Brain pericyte (primary cell): ENCODE measurements at regions not wholly inside any gene's neighbourhood (a gene's known extent, or its start where the extent isn't known, plus 50 kb on each side); places are given as distances from the start of the nearest gene placed in this dataset.

ENCODE experiments used
- DNase-seq: peaks from one replicate; pipeline ENCODE4 v3.0.0-alpha.2; 2012; ENCODE audit warnings: low read depth, low spot score

DNA sequence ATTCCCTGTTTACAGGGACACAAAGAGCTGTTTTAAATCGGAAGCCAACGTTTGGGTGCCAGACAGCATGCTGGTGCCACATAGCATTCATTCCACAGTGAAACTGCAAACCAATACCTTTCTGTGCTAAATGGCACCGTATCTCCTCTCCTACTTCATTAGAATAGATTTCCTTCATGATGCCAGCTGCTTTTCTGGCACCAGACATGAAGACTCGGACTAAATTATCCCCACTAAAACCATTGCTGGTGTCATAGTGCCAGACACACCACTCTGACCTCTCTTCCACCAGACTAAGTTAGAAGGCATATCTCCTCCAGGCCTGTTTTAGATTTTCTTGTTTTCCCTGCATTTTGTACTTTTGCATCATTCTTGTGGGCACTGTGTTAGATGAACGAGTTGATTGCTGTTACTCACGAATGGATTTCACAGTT lies 155.1 kb downstream of the ETV1 start:
- DNase-seq = no peak

DNA sequence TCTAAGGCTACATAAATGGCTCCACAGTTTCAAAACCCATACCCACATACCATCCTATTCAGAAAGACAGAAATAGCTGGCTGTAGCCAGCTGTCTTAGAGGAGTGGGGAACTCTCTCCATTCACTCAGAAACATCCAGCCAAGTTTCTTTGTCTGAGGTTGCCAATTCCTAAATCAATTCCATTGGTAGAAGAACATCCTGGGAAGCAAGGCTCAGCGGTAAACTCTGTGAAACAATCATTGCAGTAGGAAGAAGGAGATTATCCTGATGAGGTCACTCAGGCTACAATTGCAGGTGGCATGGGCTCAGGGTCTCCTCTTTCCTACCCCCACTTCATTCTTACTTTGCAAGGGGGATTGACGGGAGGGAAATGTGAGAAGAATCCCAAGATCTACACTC lies 154.0 kb downstream of the ETV1 start:
- DNase-seq = no peak

DNA sequence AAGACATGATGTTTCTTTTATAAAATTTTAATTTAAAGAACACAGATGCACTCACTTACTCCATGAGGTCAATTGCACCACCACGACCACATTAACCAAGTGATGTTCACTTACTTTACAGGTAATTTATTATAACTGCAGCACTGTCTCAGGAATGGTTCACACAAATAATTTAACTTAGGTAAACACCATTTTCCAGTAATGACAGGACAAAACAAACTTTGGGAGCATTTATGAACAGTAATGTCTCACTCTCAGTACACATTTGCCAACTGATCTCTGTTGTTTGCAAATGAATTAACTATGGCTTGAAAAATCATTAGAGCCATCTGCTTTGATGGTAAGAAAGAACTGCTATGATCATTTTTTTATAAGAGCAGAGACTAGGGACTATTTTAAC lies 150.4 kb downstream of the ETV1 start:
- no peak for DNase-seq
